ENCODE measurements at regions not wholly inside any gene's neighbourhood (a gene's known extent, or its start where the extent isn't known, plus 50 kb on each side); places are given as distances from the start of the nearest gene placed in this dataset.

DNA sequence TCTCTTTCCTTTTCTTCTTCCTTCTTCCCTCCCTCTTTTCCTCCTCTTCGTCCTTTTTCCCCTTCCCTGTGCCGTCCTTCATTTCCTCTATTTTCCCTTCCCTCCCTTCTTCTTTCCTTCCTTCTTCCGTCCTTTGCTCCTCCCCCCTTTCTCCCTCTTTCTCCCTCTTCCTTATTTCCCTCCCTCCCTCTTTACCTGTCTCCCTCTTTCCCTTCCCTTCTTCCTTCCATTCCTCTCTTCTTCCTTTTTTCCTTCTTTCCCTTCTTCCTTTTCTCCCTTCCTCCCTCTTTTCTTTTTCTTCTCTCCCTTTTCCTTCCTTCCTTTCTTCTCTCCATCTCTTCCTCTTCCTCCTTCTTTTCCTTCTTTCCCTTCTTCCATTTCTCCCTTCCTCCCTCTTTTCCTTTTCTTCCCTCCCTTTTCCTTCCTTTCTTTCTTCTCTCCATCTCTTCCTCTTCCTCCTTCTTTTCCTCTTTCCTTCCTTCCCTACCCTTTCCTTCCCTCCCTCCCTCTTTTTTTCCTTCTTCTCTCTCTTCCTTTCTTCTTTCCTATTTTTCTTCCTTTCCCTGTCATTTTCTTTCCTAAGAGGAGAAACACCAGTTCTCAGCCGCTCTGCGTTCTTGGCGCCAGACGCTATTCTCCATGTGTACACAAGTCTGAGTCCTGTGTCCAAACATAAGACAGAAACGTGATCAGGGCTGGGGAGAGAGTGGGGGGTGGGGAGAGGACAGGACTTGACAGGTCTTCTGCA is 597.1 kb downstream of the MID1IP1 start:
- no peak for TF ChIP-seq GABPA (IDR thresholded peaks at IDR 0.05 in 1 of 2, conservative IDR thresholded peaks at IDR 0.05 in 1 of 2)
- TF ChIP-seq, protein P1, sequence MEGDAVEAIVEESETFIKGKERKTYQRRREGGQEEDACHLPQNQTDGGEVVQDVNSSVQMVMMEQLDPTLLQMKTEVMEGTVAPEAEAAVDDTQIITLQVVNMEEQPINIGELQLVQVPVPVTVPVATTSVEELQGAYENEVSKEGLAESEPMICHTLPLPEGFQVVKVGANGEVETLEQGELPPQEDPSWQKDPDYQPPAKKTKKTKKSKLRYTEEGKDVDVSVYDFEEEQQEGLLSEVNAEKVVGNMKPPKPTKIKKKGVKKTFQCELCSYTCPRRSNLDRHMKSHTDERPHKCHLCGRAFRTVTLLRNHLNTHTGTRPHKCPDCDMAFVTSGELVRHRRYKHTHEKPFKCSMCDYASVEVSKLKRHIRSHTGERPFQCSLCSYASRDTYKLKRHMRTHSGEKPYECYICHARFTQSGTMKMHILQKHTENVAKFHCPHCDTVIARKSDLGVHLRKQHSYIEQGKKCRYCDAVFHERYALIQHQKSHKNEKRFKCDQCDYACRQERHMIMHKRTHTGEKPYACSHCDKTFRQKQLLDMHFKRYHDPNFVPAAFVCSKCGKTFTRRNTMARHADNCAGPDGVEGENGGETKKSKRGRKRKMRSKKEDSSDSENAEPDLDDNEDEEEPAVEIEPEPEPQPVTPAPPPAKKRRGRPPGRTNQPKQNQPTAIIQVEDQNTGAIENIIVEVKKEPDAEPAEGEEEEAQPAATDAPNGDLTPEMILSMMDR (IDR thresholded peaks at IDR 0.05; ENCODE audit: low read depth, low read length, missing input control), result no peak
- TF ChIP-seq, protein P2, sequence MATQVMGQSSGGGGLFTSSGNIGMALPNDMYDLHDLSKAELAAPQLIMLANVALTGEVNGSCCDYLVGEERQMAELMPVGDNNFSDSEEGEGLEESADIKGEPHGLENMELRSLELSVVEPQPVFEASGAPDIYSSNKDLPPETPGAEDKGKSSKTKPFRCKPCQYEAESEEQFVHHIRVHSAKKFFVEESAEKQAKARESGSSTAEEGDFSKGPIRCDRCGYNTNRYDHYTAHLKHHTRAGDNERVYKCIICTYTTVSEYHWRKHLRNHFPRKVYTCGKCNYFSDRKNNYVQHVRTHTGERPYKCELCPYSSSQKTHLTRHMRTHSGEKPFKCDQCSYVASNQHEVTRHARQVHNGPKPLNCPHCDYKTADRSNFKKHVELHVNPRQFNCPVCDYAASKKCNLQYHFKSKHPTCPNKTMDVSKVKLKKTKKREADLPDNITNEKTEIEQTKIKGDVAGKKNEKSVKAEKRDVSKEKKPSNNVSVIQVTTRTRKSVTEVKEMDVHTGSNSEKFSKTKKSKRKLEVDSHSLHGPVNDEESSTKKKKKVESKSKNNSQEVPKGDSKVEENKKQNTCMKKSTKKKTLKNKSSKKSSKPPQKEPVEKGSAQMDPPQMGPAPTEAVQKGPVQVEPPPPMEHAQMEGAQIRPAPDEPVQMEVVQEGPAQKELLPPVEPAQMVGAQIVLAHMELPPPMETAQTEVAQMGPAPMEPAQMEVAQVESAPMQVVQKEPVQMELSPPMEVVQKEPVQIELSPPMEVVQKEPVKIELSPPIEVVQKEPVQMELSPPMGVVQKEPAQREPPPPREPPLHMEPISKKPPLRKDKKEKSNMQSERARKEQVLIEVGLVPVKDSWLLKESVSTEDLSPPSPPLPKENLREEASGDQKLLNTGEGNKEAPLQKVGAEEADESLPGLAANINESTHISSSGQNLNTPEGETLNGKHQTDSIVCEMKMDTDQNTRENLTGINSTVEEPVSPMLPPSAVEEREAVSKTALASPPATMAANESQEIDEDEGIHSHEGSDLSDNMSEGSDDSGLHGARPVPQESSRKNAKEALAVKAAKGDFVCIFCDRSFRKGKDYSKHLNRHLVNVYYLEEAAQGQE (IDR thresholded peaks at IDR 0.05), result no peak
- TF ChIP-seq RAD21 (IDR thresholded peaks at IDR 0.05), result no peak
- TF ChIP-seq, protein P3, sequence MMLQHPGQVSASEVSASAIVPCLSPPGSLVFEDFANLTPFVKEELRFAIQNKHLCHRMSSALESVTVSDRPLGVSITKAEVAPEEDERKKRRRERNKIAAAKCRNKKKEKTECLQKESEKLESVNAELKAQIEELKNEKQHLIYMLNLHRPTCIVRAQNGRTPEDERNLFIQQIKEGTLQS (IDR thresholded peaks at IDR 0.05), result no peak
- no peak for TF ChIP-seq JUND (IDR thresholded peaks at IDR 0.05)
- TF ChIP-seq TAF1 (conservative IDR thresholded peaks at IDR 0.05), result no peak
- TF ChIP-seq EGR1 (IDR thresholded peaks at IDR 0.05; ENCODE audit: low read depth in 2 of 2), result no peak
- no peak for TF ChIP-seq FOXA1 (IDR thresholded peaks at IDR 0.05)
